SK-N-SH (cell line): ENCODE measurements at regions not wholly inside any gene's neighbourhood (a gene's known extent, or its start where the extent isn't known, plus 50 kb on each side); places are given as distances from the start of the nearest gene placed in this dataset.

Experiments used
- CTCF ChIP-seq: fragments of 200-600 bp; sonication (generic); IDR thresholded peaks from 2 replicates; pipeline ENCODE4 v1.6.1; 2017; ENCODE audit warnings: antibody characterized with exemption, mild to moderate bottlenecking, moderate library complexity
- FOXM1 ChIP-seq: IDR thresholded peaks from 2 replicates; pipeline ENCODE4 v1.4.0; 2012; ENCODE audit warnings: low read depth, mild to moderate bottlenecking
- GABPA ChIP-seq: IDR thresholded peaks from 2 replicates; pipeline ENCODE4 v1.4.0; 2012; ENCODE audit warnings: low read depth, mild to moderate bottlenecking
- MEF2A ChIP-seq: IDR thresholded peaks from 2 replicates; pipeline ENCODE4 v1.4.0; 2012; ENCODE audit warnings: low read depth, borderline replicate concordance
- RAD21 ChIP-seq: IDR thresholded peaks from 2 replicates; pipeline ENCODE4 v1.6.1; 2012; ENCODE audit warnings: mild to moderate bottlenecking, low read length
- SMC3 ChIP-seq: IDR thresholded peaks from 2 replicates; pipeline ENCODE4 v1.6.1; 2012; ENCODE audit warnings: low read depth, low read length, improper control_type of control experiment
- USF2 ChIP-seq: fragments of 150-350 bp; IDR thresholded peaks from 2 replicates; pipeline ENCODE4 v1.6.1; 2017; ENCODE audit warnings: antibody characterized with exemption, low read length, low read depth, borderline replicate concordance

GRCh38 chr5:53236683-53237082 lies 127.1 kb upstream of the MOCS2 start:
- TF ChIP-seq USF2: no peak
- no peak for TF ChIP-seq FOXM1
- TF ChIP-seq GABPA: no peak
- no peak for TF ChIP-seq CTCF
- no peak for TF ChIP-seq MEF2A
- TF ChIP-seq SMC3: no peak
- no peak for TF ChIP-seq RAD21
